Lower lobe of right lung (tissue), 2 donors: ENCODE measurements at regions not wholly inside any gene's neighbourhood (a gene's known extent, or its start where the extent isn't known, plus 50 kb on each side); places are given as distances from the start of the nearest gene placed in this dataset.

Experiments
- ATAC-seq, 2 donors: fragments of 200-7000 bp; cut with Tn5 transposase; one replicate each; pipeline ENCODE4 v1.9.1; 2020 to 2022; ENCODE audit warnings: mild to moderate bottlenecking in 2 of 2, moderate library complexity in 2 of 2
- DNase-seq: peaks from one replicate; pipeline ENCODE4 v3.0.0-alpha.2; 2020
- H3K27ac ChIP-seq: fragments of 200-600 bp; one replicate; pipeline ENCODE4 v1.8.0; 2022
- H3K27me3 ChIP-seq: fragments of 200-600 bp; one replicate; pipeline ENCODE4 v1.8.0; 2022; ENCODE audit warnings: low read depth
- H3K36me3 ChIP-seq: fragments of 200-600 bp; one replicate; pipeline ENCODE4 v1.8.0; 2022; ENCODE audit warnings: mild to moderate bottlenecking
- H3K4me1 ChIP-seq: fragments of 200-600 bp; one replicate; pipeline ENCODE4 v1.8.0; 2022
- H3K4me3 ChIP-seq: fragments of 200-600 bp; one replicate; pipeline ENCODE4 v1.8.0; 2022; ENCODE audit warnings: mild to moderate bottlenecking
- H3K9me3 ChIP-seq: fragments of 200-600 bp; one replicate; pipeline ENCODE4 v1.8.0; 2022
- intact Hi-C: fragments of 100-400 bp; cut with DNase I; formaldehyde crosslinking; loops from one replicate; pipeline ENCODE4 v1.11.0; 2022
- TF ChIP-seq, protein P1 (sequence below): fragments of 200-600 bp; IDR thresholded peaks from one replicate; pipeline ENCODE4 v1.8.0; 2022; ENCODE audit warnings: antibody characterized with exemption, mild to moderate bottlenecking
- donor health status: DM: no; HTN: yes; CAD: no; lungs with severe emphysema.

DNA sequence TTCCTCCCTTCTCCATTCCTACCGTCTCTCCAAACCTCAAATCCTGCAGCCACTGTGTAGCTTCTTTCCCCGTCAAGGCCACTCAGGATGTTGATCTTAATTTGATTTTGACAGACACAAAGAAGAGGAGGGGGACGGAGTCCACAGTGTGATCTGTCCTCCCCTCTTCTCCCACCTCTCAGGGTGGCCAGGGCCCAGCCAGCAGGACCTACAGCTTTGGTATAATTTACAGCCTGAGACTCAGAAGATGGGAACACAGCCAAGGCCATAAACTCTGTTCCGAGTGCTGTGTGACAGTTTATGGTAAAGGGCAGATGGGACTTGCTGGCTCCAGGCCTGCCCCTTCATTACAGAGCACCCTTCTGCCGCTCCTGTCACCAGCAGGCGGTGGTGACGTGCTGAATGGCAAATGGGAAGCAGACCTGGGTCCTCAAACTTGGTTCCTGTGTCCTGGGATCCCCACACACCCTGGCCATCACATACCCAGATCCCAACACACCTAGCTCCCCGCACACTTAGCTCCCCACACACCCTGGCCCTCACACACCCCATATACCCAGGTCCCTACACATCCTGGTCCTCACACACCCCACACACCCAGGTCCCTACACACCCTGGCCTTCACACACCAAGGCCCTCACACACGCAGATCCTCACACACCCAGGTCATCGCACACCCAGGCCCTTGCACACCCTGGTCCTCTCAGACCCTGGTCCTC lies 71.6 kb downstream of the CD2 start:
- no peaks in the 10 kb centered on the region for H3K9me3 ChIP-seq
- H3K27ac ChIP-seq, result no peak overlapping the region
- no peak for ATAC-seq
- intact Hi-C loops, result loop anchor here (10.0 kb wide), 1 partner anchor 91 kb away; no protein-coding TSS in a partner anchor
- DNase-seq, result no peak
- H3K4me1 ChIP-seq, result no peaks in the 10 kb centered on the region
- TF ChIP-seq, protein P1, sequence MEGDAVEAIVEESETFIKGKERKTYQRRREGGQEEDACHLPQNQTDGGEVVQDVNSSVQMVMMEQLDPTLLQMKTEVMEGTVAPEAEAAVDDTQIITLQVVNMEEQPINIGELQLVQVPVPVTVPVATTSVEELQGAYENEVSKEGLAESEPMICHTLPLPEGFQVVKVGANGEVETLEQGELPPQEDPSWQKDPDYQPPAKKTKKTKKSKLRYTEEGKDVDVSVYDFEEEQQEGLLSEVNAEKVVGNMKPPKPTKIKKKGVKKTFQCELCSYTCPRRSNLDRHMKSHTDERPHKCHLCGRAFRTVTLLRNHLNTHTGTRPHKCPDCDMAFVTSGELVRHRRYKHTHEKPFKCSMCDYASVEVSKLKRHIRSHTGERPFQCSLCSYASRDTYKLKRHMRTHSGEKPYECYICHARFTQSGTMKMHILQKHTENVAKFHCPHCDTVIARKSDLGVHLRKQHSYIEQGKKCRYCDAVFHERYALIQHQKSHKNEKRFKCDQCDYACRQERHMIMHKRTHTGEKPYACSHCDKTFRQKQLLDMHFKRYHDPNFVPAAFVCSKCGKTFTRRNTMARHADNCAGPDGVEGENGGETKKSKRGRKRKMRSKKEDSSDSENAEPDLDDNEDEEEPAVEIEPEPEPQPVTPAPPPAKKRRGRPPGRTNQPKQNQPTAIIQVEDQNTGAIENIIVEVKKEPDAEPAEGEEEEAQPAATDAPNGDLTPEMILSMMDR, result no peak
- H3K27me3 ChIP-seq, result no peaks in the 10 kb centered on the region
- H3K36me3 ChIP-seq, result no peaks in the 10 kb centered on the region
- H3K4me3 ChIP-seq, result no peak overlapping the region

DNA sequence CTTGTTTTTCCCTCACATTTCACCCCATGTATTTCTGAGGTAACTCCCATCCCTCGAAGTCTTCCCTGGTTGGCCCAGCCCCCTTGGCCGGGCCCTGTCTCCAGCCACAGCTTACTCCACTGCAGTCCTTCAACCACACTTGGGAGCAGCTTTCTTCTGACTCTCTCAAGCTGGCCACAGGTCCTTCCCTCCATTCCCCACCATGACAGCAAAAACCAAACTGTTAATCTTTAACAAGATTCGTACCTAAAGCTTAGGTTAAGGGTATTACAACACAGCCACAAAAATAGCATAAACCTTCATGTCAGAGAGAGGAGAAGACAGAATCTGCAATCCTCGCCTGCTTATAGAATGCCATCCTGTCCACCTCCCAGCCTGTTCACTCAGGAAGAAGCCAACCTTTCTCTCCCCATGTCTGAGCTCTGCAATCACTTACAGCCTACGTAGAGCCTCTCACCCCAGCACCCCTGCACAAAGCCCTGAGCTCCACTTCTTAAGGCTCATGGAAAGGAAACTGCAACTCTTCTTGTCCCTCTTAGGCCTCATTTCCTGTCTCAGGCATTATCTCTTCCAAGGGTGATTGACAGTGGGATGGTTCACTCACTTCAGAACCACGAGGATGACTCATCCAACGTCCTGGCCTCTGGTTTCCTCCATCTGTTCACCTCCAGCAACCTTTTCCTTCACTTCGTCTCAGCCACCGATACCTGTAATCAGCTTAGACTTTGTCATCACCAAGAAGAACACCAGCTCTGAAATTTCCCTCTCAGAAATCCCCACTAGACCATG lies 72.8 kb downstream of the CD2 start:
- DNase-seq (no peak), ATAC-seq (no peak)
- Histone ChIP-seq H3K27ac (no peak overlapping the region), H3K9me3 (no peaks in the 10 kb centered on the region), H3K4me3 (no peak overlapping the region), H3K4me1 (no peaks in the 10 kb centered on the region), H3K27me3 (no peaks in the 10 kb centered on the region), H3K36me3 (no peaks in the 10 kb centered on the region)
- TF ChIP-seq, protein P1, result no peak
- intact Hi-C loops, result loop anchor here (10.0 kb wide), 1 partner anchor 92 kb away; no protein-coding TSS in a partner anchor

DNA sequence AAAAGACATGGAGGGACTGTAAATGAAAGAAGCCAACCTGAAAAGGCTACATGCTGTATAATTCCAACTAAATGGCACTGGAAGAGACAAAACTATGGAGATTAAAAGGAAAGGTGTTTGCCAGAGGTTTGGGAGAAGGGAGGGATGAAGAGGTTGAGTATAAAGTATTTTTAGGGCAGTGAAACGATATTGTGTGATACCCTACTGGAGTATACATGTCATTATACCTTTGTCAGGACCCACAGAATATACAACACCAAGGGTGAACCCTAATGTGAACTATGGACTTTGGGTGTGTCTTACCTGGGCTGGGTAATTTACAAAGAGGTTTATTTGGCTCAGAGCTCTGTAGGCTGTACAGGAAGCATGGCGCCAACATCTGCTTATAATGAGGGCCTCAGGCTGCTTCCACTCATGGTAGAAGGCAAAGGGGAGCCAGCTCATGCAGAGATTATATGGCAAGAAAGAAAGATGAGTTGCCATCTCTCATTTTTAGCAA lies 73.4 kb downstream of the CD2 start:
- intact Hi-C loops, result loop anchor here (10.0 kb wide), 1 partner anchor 93 kb away; no protein-coding TSS in a partner anchor
- ATAC-seq, result no peak
- no peaks in the 10 kb centered on the region for H3K27me3 ChIP-seq
- no peaks in the 10 kb centered on the region for H3K36me3 ChIP-seq
- no peaks in the 10 kb centered on the region for H3K9me3 ChIP-seq
- no peak overlapping the region for H3K27ac ChIP-seq
- H3K4me3 ChIP-seq, result no peak overlapping the region
- no peak for DNase-seq
- no peaks in the 10 kb centered on the region for H3K4me1 ChIP-seq
- TF ChIP-seq, protein P1, result no peak

DNA sequence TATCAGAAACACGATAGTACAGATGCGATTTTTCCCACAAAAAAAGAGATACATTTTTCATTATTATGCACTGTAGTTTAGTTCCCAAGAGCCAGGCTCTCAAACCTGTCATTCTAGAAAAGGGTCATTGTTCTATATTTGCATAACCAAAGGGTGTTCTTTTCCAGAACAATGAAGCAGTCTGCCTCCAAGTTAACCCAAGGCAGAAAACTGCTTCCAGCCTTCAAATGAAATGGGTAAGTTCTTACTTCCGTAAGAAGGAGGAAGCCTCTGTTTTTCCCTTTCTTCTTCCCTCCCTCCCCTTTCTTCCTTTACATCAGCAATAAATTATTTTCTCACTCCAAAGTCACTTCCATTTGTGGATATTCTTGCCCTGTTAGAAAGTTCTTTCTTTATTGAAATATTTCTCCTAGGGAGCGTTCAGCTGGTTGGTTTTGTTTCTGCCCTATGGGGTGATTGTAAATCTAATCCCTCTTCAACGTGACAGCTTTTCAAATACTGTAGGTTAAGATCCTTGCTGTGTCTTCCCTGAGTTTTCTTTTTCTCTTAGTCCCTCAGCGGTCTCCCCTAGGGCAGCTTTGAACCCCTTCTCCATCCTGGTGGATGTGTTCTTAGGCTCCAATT lies 77.3 kb upstream of the PTGFRN start:
- Histone ChIP-seq H3K9me3 (no peaks in the 10 kb centered on the region), H3K4me3 (no peak overlapping the region), H3K27me3 (no peaks in the 10 kb centered on the region), H3K36me3 (no peaks in the 10 kb centered on the region), H3K27ac (no peak overlapping the region), H3K4me1 (no peaks in the 10 kb centered on the region)
- DNase-seq (no peak), ATAC-seq (no peak)
- intact Hi-C loops, result no loop called here
- TF ChIP-seq, protein P1, result no peak

GRCh38 chr1:116832932-116833578 lies 76.7 kb upstream of the PTGFRN start:
- TF ChIP-seq, protein P1, result no peak
- ATAC-seq, result no peak
- Histone ChIP-seq H3K27me3 (no peaks in the 10 kb centered on the region), H3K27ac (no peak overlapping the region), H3K36me3 (no peaks in the 10 kb centered on the region), H3K4me1 (no peaks in the 10 kb centered on the region), H3K4me3 (no peak overlapping the region), H3K9me3 (no peaks in the 10 kb centered on the region)
- DNase-seq, result no peak
- intact Hi-C loops, result no loop called here
